ENCODE measurements at regions not wholly inside any gene's neighbourhood (a gene's known extent, or its start where the extent isn't known, plus 50 kb on each side); places are given as distances from the start of the nearest gene placed in this dataset.

- no peak for FAIRE-seq
- no peaks in the 10 kb centered on the region for H4K20me1 ChIP-seq (ENCODE audit: insufficient read depth, low read length)
- no peak for TF ChIP-seq UBTF (CRISPR knock-in tag; IDR thresholded peaks at IDR 0.05)
- no peak for TF ChIP-seq POLR2AphosphoS2 (IDR thresholded peaks at IDR 0.05; ENCODE audit: low read depth, low read length)
- no peak for TF ChIP-seq TMF1 (CRISPR knock-in tag; IDR thresholded peaks at IDR 0.05; ENCODE audit: low read depth)
- TF ChIP-seq RNF219 (CRISPR knock-in tag; IDR thresholded peaks at IDR 0.05): no peak
- no peak for TF ChIP-seq FOXO4 (CRISPR knock-in tag; conservative IDR thresholded peaks at IDR 0.05)
- H2AFZ ChIP-seq (ENCODE audit: low read length): no peak overlapping the region
- no peak overlapping the region for H3K27ac ChIP-seq (ENCODE audit: extremely low read length, insufficient read depth, low read length)
- in situ Hi-C loops (cut with HindIII; ENCODE audit: extremely low pct_ligation_motif_present, low pct_unique_long_range_greater_than_20kb) (no loop called here), intact Hi-C loops (cut with micrococcal nuclease; ENCODE audit: unreplicated experiment) (no loop called here)
- BruUV-seq (replicated peaks): no TSS peak
- no peaks in the 10 kb centered on the region for H3K4me1 ChIP-seq (ENCODE audit: insufficient read depth, low read length)
- no peak for DNase-seq (ENCODE audit: low spot score)
- H3K27me3 ChIP-seq (ENCODE audit: control insufficient read depth in 1 of 2, insufficient read depth in 2 of 2, low read length in 2 of 2): no peaks in the 10 kb centered on the region
- no peaks in the 10 kb centered on the region for H3K9me3 ChIP-seq (ENCODE audit: low read length)
- no peak overlapping the region for H3K9ac ChIP-seq (ENCODE audit: insufficient read depth, low read depth, low read length)
- H3K4me3 ChIP-seq (replicated peaks in 1 of 3; ENCODE audit: insufficient read depth in 1 of 3, low read depth in 2 of 3, low read length in 3 of 3): no peak overlapping the region
- POLR2A ChIA-PET: no interaction called here
- no peak for ATAC-seq
- no peaks in the 10 kb centered on the region for H3K79me2 ChIP-seq (ENCODE audit: insufficient read depth, low read length)
- H3K4me2 ChIP-seq (ENCODE audit: low read depth, low read length): no peak overlapping the region
- 0% methylated on average over 3 of the region's 3 CpGs for WGBS (ENCODE audit: low lambda C conversion rate)
- CTCF ChIA-PET (ENCODE audit: low intra/inter-chr PET ratio, low total read pairs): no interaction called here
- H3K36me3 ChIP-seq (replicated peaks in 1 of 2; ENCODE audit: control insufficient read depth in 1 of 2, insufficient read depth in 2 of 2, low read length in 2 of 2): no peaks in the 10 kb centered on the region
Measured at GRCh38 chr18:66410692-66411091, 193.2 kb downstream of the CDH19 start.
